ENCODE measurements at regions not wholly inside any gene's neighbourhood (a gene's known extent, or its start where the extent isn't known, plus 50 kb on each side); places are given as distances from the start of the nearest gene placed in this dataset.

GRCh38 chr5:174610968-174611367, 113.4 kb upstream of the MSX2 start:
- TF ChIP-seq POLR2AphosphoS5 (IDR thresholded peaks at IDR 0.05; ENCODE audit: low read depth), result no peak
- TF ChIP-seq CTCF (IDR thresholded peaks at IDR 0.05; ENCODE audit: insufficient read depth, low read length), result no peak
- TF ChIP-seq REST (IDR thresholded peaks at IDR 0.05; ENCODE audit: insufficient replicate concordance, low read depth), result no peak
- TF ChIP-seq GABPA (IDR thresholded peaks at IDR 0.05; ENCODE audit: low read depth), result no peak
- TF ChIP-seq SPI1 (IDR thresholded peaks at IDR 0.05; ENCODE audit: borderline replicate concordance, low read depth), result no peak
